Activated CD4-positive, alpha-beta T cell treated with anti-CD3 and anti-CD28 coated beads, Interleukin-2, amount 50 U/mL, for 4 hours (primary cell): ENCODE measurements at regions not wholly inside any gene's neighbourhood (a gene's known extent, or its start where the extent isn't known, plus 50 kb on each side); places are given as distances from the start of the nearest gene placed in this dataset.
A peak's percentile ranks its signal among the peaks of the same experiment; 100 is the strongest.

Source experiments
- DNase-seq, 2 experiments: peaks; one replicate each; pipeline ENCODE4 v3.0.0-alpha.2; 2020

GRCh38 chr4:151960449-151961230, 199.8 kb upstream of the GATB start:
- no peak for DNase-seq

- DNase-seq: no peak
Observed at GRCh38 chr4:151957153-151957552, 196.3 kb upstream of the GATB start.

- DNase-seq: no peak
Observed at GRCh38 chr4:151955721-151956380, 195.0 kb upstream of the GATB start.

GRCh38 chr4:151953795-151954372, 193.1 kb upstream of the GATB start:
- DNase-seq: no peak

GRCh38 chr4:151953312-151953711, 192.5 kb upstream of the GATB start:
- no peak for DNase-seq

- DNase-seq: no peak
Observed at GRCh38 chr4:151952711-151953254, 192.0 kb upstream of the GATB start.

- no peak for DNase-seq
Observed at GRCh38 chr4:151952137-151952536, 191.3 kb upstream of the GATB start.

- DNase-seq: no peak
Observed at GRCh38 chr4:151951671-151952050, 190.9 kb upstream of the GATB start.

GRCh38 chr4:151950993-151951670, 190.3 kb upstream of the GATB start:
- no peak for DNase-seq

GRCh38 chr4:151948351-151949016, 187.7 kb upstream of the GATB start:
- DNase-seq: no peak

GRCh38 chr4:151946718-151947117, 185.9 kb upstream of the GATB start:
- no peak for DNase-seq

GRCh38 chr4:151942971-151943370, 182.2 kb upstream of the GATB start:
- no peak for DNase-seq

- DNase-seq: no peak
Observed at GRCh38 chr4:151940926-151941617, 180.3 kb upstream of the GATB start.

GRCh38 chr4:151940291-151940690, 179.5 kb upstream of the GATB start:
- DNase-seq: peak in 1 of 2 experiments; percentile 3

- no peak for DNase-seq
Observed at GRCh38 chr4:151939670-151940069, 178.9 kb upstream of the GATB start.

GRCh38 chr4:151935411-151935810, 174.6 kb upstream of the GATB start:
- DNase-seq: no peak

GRCh38 chr4:151934766-151935165, 174.0 kb upstream of the GATB start:
- DNase-seq: no peak

- DNase-seq: no peak
Observed at GRCh38 chr4:151933122-151933827, 172.5 kb upstream of the GATB start.

GRCh38 chr4:151931563-151931962, 170.8 kb upstream of the GATB start:
- no peak for DNase-seq

- DNase-seq: no peak
Observed at GRCh38 chr4:151930372-151930771, 169.6 kb upstream of the GATB start.

GRCh38 chr4:151928112-151928511, 167.3 kb upstream of the GATB start:
- no peak for DNase-seq
